HG02623 (cell line): ENCODE measurements at regions not wholly inside any gene's neighbourhood (a gene's known extent, or its start where the extent isn't known, plus 50 kb on each side); places are given as distances from the start of the nearest gene placed in this dataset.

Experiments used
- ATAC-seq: cut with Tn5 transposase; IDR thresholded peaks from one replicate; pipeline ENCODE4 v1.9.1; 2021; ENCODE audit warnings: moderate library complexity; ENCODE audit not compliant: unreplicated experiment

DNA sequence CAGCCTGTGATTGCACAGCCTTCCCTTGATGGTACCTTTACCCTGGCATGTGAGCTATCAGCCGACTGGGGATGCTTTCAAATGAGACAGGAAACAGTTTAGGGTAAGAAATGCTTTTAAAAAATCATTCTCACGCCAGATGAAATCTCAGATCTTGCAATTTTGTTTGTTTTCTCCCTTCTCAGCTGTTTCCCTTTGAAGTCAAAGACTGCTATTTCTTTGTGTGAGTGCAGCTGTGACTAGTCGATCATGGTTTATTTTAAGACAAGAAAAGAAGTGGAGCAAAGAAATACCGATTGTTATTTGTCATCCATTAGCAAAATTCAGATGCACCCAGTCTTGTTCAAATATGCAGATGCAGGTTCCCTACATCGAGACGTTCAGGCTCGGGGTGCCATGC lies 489.7 kb downstream of the QKI start:
- no peak for ATAC-seq

DNA sequence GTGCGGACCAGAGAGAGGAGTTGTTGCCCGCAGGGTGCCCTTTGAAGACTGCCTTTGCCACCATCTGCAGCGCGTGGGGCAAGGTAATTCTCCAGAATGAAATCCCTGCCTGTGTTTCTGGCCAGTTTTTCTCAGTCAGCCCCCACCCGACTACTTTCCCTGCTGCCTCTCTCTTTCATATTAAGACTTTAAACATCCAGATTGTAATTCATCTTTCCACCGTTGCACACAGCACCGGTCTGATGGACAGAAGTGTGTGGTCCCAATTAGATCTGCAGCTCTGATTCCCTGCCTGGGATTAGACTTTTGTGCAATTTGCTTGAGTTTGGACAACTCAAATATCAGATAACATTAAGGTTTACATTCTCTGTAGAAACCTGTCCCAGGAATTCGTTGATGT lies 489.0 kb downstream of the QKI start:
- ATAC-seq, result no peak

DNA sequence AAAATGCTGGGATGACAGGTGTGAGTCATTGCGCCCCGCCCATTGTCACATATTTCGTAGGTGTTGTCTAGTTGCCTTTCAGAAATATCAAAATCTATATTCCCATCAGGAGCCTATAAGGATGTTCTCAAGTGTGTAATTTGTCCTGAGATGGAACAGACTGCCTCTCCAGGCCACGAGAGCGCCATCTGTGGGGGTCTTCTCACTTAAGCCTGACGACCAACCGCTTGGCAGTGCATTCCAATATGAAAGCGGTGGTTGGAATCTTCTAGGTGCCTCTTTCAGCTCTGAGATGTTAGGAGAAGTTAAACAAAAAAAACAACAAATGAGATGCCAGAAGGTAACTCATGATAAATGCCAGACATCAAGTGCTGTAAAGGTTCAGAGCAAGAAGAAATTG lies 488.5 kb downstream of the QKI start:
- no peak for ATAC-seq

DNA sequence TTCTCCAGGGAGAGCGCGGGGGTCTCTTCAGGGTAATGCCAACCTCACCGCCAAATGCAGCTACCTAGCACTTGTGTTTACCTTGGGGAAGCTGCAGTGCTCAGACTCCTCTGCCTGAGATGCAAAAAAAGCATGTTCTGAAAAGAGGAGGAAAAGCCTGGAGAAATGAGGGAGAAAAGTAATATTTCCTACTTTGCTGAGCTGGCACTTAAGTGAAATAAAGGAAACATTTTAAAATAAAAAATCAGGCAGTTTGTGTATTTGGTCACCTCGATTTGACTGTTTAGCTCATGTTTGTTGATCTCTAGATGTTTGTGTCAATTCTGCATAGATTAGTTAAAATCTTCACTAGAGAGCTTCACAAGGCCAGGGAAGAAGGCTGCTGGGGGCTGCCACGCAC lies 487.2 kb downstream of the QKI start:
- ATAC-seq, result no peak

DNA sequence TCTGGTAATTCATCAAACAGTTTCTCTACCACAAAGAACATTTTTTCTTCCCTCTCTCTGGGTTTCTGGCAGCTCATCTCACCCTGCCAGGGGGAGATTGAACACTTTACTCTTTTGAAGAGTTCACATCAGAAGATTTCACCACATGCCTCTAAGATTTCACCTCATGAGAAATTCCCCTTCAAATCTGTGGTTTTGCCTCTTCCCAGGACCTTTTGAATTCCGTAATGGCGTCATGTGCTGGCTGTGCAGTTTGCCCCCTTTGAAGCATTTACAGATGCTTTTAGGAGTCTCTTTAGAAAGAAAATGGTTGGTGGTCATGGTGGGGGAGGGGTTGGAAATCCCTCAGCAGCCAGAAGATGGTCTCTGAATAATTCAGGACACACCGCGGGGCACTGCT lies 486.1 kb downstream of the QKI start:
- no peak for ATAC-seq

DNA sequence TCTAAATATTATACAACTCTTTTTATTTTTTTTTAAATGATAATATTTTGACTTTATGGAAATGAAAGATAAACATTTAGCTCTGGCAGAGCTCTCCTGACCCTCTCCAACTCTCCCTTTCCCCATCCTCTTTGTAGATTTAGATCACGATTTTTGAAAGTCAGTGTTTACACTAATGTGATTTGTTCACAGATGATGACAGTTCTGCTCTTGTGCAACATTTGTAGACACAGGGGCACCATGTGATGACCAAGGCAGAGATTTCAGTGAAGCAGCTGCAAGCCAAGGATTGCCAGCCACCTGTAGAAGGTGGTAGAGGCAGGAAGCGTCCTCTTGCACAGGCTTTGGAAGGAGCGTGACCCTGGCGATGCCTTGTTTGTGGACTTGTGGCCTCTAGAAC lies 483.2 kb downstream of the QKI start:
- no peak for ATAC-seq

DNA sequence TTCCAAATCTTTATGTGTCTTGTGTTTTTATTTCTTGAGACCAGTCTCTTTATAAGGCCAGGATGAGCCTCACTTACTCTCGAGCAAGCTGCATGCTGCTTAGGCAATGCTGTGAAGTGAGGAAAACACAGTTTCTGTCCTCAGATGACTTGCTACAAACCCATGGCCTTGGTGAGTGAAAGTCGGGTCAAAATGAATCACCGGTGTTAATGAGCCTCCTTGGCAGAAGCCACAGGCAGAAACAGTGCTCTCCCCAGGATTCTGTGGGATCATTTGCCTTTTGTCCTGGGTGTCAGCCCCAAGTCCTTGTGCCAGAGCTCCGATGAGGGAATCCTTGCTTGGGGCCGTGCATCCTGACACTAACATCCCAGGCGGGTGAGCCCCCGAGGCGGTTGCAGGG lies 482.5 kb downstream of the QKI start:
- ATAC-seq, result no peak

DNA sequence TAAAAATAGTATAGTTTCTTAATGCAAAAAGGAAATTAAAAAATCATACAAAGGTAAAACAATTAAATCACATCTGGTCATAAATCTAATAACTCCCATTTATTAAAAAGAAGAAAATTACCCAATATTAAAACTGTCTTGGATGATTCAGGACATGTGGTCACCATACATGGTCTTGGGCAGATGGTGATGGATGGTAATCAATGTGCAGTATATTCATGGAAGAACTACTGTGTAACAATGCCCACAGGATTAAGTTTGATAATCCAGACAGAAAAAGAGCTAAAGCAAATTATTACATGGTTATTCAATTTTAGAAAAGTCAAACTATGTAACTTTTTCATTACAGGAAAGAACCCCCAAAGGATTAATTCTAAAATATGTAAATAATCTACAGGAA lies 480.6 kb downstream of the QKI start:
- no peak for ATAC-seq

DNA sequence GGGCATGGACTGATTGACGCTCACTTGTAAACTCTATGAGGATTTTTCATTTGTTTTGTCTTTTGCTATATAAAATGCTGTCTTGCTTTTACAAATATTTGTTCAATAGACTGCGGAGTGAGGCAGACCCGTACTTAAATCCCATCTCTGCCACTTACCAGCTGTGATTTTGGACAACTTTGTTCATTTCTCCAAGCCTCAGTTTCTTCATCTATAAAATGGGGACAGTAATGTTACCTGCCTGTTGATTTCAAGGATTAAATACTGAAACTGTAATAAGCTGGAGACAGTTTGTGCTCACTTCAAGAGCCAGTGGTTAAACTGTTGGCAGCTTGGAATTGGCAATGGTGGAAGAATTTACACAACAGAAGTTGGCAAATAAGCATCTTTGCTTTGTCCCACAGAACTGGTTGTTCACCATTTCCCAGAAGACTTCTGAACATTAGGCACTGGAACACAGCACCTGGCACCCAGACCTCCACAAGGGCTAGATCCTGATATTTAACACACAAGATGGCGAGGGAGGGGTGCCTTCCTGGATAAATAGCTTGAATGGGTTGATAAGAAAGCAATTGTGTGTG lies 479.2 kb downstream of the QKI start:
- no peak for ATAC-seq

DNA sequence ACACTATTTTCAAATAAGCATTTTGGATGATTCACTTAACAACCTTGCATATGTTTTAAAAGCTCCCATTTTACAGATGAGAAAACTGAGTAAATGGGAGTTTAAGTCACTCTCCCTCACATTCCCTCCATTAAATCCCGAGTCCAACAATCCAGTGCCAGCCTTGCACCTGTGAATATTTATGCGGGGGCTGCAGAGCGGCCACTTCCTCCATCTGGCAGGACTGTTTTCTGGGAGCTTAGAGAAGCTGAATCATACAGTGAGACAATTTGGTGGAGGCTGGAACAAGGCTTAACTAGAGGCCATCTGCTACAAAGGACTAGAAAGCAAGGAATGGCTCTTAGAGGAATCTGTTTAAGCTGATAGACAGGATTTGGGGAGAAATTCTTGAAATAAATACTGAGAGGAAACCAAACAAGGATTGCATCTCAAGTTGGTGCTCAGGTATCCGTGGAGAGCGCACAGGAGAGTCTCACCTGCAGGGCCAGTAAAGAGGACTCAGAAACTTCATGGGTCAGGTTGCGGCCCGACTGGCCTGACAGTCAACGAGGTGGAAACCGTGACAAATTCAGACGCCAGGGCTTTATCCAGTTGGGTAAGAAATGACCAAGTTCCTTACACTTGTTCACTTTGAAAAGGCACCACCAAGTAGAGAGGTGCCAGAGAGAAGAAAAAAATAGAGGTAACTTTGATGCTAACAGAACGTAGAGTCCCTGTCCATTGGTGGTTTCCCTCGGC lies 478.5 kb downstream of the QKI start:
- no peak for ATAC-seq

DNA sequence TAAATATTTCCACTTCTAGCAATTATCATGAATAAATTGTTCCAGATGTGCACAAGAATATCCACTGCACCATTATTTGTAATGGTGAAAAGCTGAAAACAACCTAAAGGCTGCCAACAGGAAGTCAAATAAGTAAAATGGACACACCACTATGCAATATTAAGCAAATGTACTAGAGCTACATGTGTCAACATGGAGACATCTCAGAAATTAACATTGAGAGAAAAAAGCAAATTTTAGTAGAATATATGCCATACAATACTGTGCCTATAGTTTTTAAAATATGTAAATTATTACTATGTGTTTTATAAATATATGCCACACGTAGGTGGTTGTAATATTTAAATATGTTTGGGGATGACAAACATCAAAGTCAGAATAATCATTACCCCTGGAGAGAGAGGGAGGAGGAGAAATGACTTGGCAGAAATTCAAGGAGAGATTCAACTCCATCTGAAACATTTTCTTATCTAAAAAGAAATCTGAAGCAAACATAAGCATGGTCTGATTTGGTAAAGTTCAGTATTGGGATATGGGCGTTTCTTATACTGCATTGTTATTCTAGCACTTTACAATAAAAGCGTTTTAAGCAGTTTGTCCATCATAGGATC lies 475.5 kb downstream of the QKI start:
- no peak for ATAC-seq

DNA sequence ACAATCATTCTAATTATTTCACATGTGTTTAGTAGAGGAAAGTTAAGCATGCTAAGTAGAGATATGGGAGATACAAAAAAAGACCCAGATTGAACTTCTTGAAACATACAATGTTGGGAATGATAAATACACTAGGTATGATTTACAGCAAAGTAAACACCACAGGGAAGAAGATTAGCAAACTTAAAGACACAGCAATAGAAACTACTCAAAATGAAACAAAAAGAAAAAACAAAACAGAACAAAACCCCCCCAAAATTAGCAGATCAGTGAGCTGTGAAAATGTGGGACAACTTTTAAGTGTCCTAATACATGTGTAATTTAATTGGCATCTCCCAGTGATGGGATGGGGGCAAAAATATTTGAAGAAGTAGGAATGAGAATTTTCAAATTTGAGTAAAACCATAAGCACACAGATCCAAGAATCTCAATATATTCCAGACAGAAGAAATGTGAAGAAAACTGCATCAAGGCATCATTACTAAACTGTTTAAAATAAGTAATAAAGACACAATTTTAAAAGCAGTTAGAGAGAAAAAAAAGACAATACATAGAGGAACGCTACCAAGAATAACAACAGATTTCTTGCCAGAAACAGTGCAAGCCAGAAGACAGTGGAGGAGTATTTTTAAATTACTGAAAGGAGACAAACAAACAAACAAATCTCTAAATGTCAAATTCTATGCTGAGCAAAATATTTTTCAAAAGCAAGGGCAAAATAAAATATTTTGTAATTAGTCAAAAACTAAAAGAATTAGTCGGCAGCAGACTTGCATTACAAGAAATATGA lies 473.7 kb downstream of the QKI start:
- no peak for ATAC-seq

DNA sequence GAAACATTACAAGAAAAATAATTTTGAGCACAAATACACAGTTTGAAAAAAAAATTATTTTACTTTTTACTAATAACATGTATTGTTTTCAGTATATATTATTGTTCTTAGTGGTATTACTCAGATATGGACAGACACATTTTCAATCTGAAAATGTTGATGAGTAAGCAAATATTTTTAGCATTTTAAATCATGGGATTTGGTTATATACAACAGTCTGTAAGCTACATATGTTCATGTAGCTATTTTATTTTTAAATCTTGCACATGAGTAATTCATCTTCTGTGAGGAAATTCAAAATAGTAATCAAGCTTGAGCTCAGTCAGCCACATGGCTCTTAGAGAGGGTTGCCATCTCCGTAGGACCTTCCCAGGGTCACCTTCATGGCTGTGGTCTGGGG lies 471.9 kb downstream of the QKI start:
- no peak for ATAC-seq

DNA sequence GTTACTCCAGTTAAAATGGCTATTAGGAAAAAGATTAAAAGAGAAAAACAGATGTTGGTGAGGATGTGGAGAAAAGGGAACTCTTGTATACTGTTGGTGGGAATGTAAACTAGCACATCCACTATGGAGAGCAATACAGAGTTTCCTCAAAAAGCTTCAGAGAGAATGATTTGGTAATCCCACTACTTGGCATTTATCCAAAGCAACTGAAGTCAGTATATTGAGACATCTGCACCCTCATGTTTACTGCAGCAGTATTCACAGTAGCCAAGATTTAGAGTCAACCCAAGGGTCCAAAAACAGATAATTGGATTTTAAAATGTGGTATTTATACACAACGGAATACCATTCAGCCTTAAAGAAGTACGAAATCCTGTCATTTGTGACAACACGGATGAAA lies 469.5 kb downstream of the QKI start:
- no peak for ATAC-seq

DNA sequence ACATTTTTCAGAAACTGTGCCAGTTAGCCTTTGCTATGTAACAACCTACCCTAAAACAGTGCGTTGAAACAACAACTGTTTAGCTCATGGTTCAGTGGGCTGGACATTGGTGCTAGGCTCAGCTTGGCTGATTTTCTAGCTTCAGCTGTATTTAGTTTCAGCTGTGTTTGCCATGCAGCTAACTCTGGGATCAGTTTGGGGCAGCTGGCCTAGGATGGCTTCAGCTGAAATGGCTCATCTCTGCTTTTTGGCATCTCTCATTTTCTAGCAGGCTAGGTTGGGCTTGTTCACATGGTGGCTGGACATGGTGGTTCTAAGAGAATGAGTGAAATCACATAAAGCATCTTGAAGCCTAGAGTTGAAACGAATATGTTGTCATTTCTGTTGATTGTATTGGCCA lies 464.2 kb downstream of the QKI start:
- ATAC-seq, result no peak

DNA sequence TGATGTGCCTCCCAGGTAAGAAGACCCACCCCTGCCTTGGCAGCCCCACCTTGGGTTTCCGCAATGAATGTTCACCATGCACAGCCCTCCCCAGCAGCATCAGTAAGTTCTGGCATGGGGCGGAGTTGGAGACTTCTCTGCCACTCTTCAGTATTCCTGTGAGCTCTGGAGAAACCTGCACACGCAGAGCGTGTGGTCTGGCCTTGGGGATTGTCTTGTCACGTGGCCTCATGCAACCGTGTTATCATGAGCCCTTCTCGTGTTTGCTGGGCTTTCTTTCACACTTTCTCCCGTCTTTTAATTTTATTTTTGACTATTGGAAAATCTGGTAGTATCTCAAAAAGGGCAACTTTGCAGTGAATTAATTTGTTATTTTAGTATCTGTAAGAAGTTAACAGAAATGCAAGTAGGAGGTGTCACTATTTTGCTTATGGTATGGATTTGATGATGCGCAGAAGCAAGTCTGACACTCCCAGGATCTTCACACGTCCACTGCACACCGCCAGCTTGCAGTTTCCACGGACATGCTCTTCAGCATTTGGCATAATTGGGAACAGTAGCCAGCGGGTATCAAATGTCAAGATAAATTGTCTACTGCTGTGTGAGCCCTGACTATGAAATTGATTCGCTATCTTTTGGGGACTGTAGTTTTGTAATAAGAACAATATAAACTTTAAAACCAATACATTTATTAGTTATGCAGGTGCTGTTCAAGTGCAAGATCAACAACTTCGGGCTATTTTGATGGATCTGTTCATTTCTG lies 463.5 kb downstream of the QKI start:
- no peak for ATAC-seq

DNA sequence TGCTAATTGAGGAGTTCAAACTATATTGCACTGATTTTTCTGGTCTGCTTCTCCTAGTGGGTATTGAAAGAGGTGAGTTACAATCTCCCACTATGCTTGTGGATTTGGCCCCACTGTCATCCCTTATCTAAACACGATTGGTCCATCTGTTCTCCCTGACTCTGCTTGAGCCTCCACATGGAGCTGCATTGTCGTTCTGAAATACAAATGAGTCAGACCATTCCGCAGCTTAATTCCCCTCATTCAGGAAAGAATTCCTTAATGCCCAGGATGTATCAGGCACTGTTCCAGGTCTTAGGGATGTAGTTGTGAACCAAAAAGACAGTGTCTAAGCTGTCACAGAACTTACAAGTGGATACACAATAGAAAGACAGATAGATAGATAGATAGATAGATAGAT lies 461.9 kb downstream of the QKI start:
- no peak for ATAC-seq

DNA sequence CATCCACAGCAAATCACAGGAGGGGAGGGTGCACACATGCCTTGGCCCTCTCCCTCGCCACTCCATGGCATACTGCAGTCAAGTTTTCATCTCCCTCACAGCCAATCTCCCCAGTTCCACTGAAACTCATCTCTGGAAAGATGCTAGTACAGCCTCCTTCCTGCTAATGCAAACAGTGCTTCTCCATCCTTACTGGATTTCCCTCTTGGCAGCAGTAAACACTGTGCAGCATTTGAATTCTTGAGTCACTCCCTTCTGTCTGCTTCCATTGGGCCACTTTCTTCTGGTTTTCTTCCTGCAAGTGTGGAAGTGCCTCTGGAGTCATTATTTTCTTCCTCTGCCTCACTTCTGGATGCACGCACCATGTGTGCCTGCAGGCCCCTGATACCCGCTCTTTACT lies 460.3 kb downstream of the QKI start:
- no peak for ATAC-seq

DNA sequence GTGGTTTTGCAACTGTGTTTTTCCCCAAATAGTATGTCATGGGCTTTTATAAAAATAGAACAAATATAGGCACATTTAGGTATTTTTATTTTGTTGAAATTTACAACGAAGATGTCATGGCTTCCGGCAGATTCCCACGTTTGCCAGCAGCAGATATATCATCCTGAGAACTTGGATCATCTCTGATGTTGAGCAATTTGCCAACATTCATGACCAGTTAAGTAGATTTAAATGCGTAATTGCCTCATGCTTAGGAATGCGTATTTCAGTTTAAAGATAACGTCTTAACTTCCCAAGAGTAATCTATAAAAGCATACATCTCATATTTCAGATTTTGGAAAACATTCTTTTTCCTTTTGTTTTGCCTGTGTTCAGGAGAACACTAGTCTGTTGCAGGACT lies 457.8 kb downstream of the QKI start:
- no peak for ATAC-seq

DNA sequence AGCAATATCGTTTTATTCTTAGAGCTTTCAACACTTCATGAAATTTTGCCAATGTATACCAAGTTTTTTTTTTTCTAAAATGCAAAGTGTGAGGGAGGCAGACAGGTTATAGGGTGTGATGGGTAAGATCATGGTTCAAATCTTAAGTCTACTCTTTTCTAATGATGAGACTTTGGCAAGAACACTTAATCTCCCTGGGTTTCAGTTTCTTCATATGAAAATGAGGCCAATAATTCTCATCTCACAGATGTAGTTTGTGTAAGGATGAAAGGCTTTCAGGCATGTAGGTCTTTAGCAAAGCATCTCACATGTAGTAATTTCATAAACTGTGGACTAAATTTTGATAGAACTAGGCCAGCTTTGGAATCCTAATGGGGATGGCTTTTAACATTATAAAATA lies 457.1 kb downstream of the QKI start:
- no peak for ATAC-seq
